Vagina (tissue), 2 donors: ENCODE measurements at regions not wholly inside any gene's neighbourhood (a gene's known extent, or its start where the extent isn't known, plus 50 kb on each side); places are given as distances from the start of the nearest gene placed in this dataset.

Experiments
- DNase-seq, 2 donors: peaks; one replicate each; pipeline ENCODE4 v3.0.0-alpha.2; 2017; ENCODE audit errors: extremely low spot score in 2 of 2
- H3K27ac ChIP-seq: fragments of 200-600 bp; sonication (generic); one replicate; pipeline ENCODE4 v1.5.1; 2019
- H3K27me3 ChIP-seq: fragments of 200-600 bp; sonication (generic); one replicate; pipeline ENCODE4 v1.5.1; 2019
- H3K36me3 ChIP-seq, 2 donors: fragments of 200-600 bp; sonication (generic); one replicate each; pipeline ENCODE4 v1.5.1; 2017 to 2019
- H3K4me1 ChIP-seq: fragments of 200-600 bp; sonication (generic); one replicate; pipeline ENCODE4 v1.5.1; 2019
- H3K4me3 ChIP-seq, 2 donors: fragments of 200-600 bp; sonication (generic); 1 replicate in 1 of 2; 2 replicates in 1 of 2; pipeline ENCODE4 v1.5.1; 2016 to 2019
- H3K9me3 ChIP-seq: fragments of 200-600 bp; sonication (generic); one replicate; pipeline ENCODE4 v1.5.1; 2019
- CTCF ChIP-seq, 3 experiments: fragments of 450-650 bp in 2 of 3; fragments of 200-600 bp in 1 of 3; sonication (generic) in 1 of 3; IDR thresholded peaks; one replicate each; pipeline ENCODE4 v1.5.1; 2017 to 2019; ENCODE audit warnings: antibody characterized with exemption in 3 of 3, mild to moderate bottlenecking in 2 of 3, moderate library complexity in 2 of 3
- POLR2A ChIP-seq, 2 donors: fragments of 450-650 bp; IDR thresholded peaks; one replicate each; pipeline ENCODE4 v1.6.1; 2017; ENCODE audit warnings: antibody characterized with exemption in 2 of 2, mild to moderate bottlenecking in 2 of 2, moderate library complexity in 2 of 2
- POLR2AphosphoS5 ChIP-seq, 2 donors: sonication (generic); formaldehyde crosslinking; IDR thresholded peaks; one replicate each; pipeline ENCODE4 v1.9.0; 2017; ENCODE audit warnings: antibody characterized with exemption in 2 of 2, mild to moderate bottlenecking in 2 of 2, low read depth in 1 of 2; ENCODE audit not compliant: insufficient read depth in 1 of 2
- intact Hi-C: fragments of 100-400 bp; cut with DNase I; formaldehyde crosslinking; loops from one replicate; pipeline ENCODE4 v1.15.1; 2023

DNA sequence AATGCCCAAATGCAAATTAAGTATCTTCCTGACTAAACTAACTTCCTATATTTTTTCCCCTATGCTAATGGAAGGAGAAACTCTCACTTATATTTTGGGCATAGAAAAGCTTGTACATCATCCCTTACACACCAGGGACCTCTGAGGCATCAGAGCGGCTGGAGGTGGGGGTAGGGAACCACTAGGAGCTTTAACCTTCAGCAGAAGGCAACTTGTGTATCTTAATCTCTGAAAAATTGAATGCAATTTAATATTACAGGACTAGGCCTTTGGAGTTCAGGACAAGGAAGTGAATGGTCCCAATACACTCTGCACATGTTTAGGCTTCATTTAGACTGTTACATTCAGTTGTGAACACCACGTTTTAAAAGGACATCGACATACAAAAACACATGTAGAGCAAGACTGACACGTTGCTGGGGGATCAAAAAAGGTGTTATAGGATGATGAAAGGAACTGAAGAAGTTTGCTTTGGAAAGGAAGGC lies 85.9 kb downstream of the NAV1 start:
- Histone ChIP-seq H3K9me3 (no peaks in the 10 kb centered on the region), H3K4me3 (no peak overlapping the region), H3K4me1 (no peaks in the 10 kb centered on the region), H3K27ac (no peak overlapping the region), H3K36me3 (no peaks in the 10 kb centered on the region), H3K27me3 (no peaks in the 10 kb centered on the region)
- intact Hi-C loops: no loop called here
- no peak for DNase-seq
- TF ChIP-seq POLR2AphosphoS5 (IDR thresholded peaks at IDR 0.05; ENCODE audit: insufficient read depth in 1 of 2, low read depth in 1 of 2): no peak
- TF ChIP-seq POLR2A (IDR thresholded peaks at IDR 0.05): no peak
- TF ChIP-seq CTCF (IDR thresholded peaks at IDR 0.05): no peak

DNA sequence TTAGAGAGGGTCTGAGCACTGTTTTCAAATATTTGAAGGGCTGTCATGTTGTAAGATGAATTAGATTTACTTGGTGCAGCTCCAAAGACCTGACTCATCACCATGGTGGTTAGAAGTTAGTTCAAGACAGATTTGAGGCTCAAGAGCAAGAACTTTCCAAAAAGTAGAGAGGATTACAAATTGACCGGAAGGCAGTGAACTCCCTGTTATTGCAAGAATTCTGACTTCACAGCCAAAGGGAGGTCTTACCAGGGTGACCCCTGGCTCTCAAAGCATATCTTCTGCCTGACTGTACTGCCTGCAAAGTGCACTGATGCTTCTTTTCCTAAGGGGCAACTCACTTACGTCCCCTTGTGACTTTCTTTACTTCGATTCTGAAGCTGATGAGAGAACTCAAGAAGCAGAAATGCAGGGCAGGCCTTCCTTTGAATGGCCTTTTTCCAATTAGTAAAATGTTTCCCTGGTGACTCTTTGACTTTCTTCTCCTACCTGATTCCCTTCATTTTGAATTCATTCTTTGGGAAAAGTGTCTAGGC lies 86.4 kb downstream of the NAV1 start:
- H3K27ac ChIP-seq: no peak overlapping the region

GRCh38 chr1:201625851-201626251 lies 86.9 kb downstream of the NAV1 start:
- no peak for TF ChIP-seq CTCF (IDR thresholded peaks at IDR 0.05)
- no peak for TF ChIP-seq POLR2A (IDR thresholded peaks at IDR 0.05)
- no peak for TF ChIP-seq POLR2AphosphoS5 (IDR thresholded peaks at IDR 0.05; ENCODE audit: insufficient read depth in 1 of 2, low read depth in 1 of 2)
- Histone ChIP-seq H3K27me3 (no peaks in the 10 kb centered on the region), H3K4me1 (no peaks in the 10 kb centered on the region), H3K27ac (no peak overlapping the region), H3K36me3 (no peaks in the 10 kb centered on the region), H3K4me3 (no peak overlapping the region), H3K9me3 (no peaks in the 10 kb centered on the region)
- DNase-seq: no peak
- intact Hi-C loops: no loop called here

More for the DNA sequence above, 86.4 kb downstream of the NAV1 start:
- no peaks in the 10 kb centered on the region for H3K9me3 ChIP-seq
- H3K4me1 ChIP-seq: no peaks in the 10 kb centered on the region
- intact Hi-C loops: no loop called here
- TF ChIP-seq POLR2AphosphoS5 (IDR thresholded peaks at IDR 0.05; ENCODE audit: insufficient read depth in 1 of 2, low read depth in 1 of 2): no peak
- TF ChIP-seq CTCF (IDR thresholded peaks at IDR 0.05): no peak
- TF ChIP-seq POLR2A (IDR thresholded peaks at IDR 0.05): no peak
- no peaks in the 10 kb centered on the region for H3K27me3 ChIP-seq
- H3K36me3 ChIP-seq: no peaks in the 10 kb centered on the region
- DNase-seq: no peak
- H3K4me3 ChIP-seq: no peak overlapping the region

GRCh38 chr1:201626629-201627275 lies 87.8 kb downstream of the NAV1 start:
- no peak for TF ChIP-seq POLR2AphosphoS5 (IDR thresholded peaks at IDR 0.05; ENCODE audit: insufficient read depth in 1 of 2, low read depth in 1 of 2)
- TF ChIP-seq POLR2A (IDR thresholded peaks at IDR 0.05): no peak
- no peak for TF ChIP-seq CTCF (IDR thresholded peaks at IDR 0.05)
- intact Hi-C loops: no loop called here
- no peak overlapping the region for H3K27ac ChIP-seq

GRCh38 chr1:201628490-201628889 lies 89.6 kb downstream of the NAV1 start:
- no peak overlapping the region for H3K27ac ChIP-seq
- DNase-seq: no peak
- no peak overlapping the region for H3K4me3 ChIP-seq
- H3K27me3 ChIP-seq: no peaks in the 10 kb centered on the region
- H3K4me1 ChIP-seq: no peaks in the 10 kb centered on the region
- no peaks in the 10 kb centered on the region for H3K36me3 ChIP-seq
- no peaks in the 10 kb centered on the region for H3K9me3 ChIP-seq
- TF ChIP-seq POLR2AphosphoS5 (IDR thresholded peaks at IDR 0.05; ENCODE audit: insufficient read depth in 1 of 2, low read depth in 1 of 2) (no peak), POLR2A (IDR thresholded peaks at IDR 0.05) (no peak), CTCF (IDR thresholded peaks at IDR 0.05) (no peak)
- intact Hi-C loops: no loop called here

More at GRCh38 chr1:201626629-201627275, 87.8 kb downstream of the NAV1 start:
- H3K4me3 ChIP-seq: no peak overlapping the region
- H3K36me3 ChIP-seq: no peaks in the 10 kb centered on the region
- no peaks in the 10 kb centered on the region for H3K9me3 ChIP-seq
- DNase-seq: no peak
- no peaks in the 10 kb centered on the region for H3K4me1 ChIP-seq
- no peaks in the 10 kb centered on the region for H3K27me3 ChIP-seq
